K562 (cell line): ENCODE measurements at regions not wholly inside any gene's neighbourhood (a gene's known extent, or its start where the extent isn't known, plus 50 kb on each side); places are given as distances from the start of the nearest gene placed in this dataset.

Experiments used
- ATAC-seq: fragments of 200-7000 bp; cut with Tn5 transposase; 3 replicates; pipeline ENCODE4 v1.9.1; 2020; ENCODE audit warnings: moderate library complexity
- BruUV-seq: library from RNA; stranded (reverse); fragments of 400-500 nt; replicated peaks from 2 replicates; lab custom pipeline; 2021; lab: Mats Ljungman, UMichigan
- CTCF ChIA-PET: fragments of 300-600 bp; formaldehyde crosslinking; extraction: SDS; loops from one replicate; lab custom pipeline; 2021; ENCODE audit warnings: low intra/inter-chr PET ratio; lab: Yijun Ruan, JAX
- POLR2A ChIA-PET: fragments of 300-600, 350-650 bp; sonication (Branson Sonifier 250); formaldehyde crosslinking; extraction: SDS; loops from one replicate; lab custom pipeline; 2021; ENCODE audit warnings: antibody characterized with exemption, inconsistent platforms; lab: Yijun Ruan, JAX
- DNase-seq, 4 experiments: peaks; one replicate each; pipeline versions ENCODE4 v3.0.0 to v3.0.0-alpha.2; 2011 to 2018; ENCODE audit warnings: low spot score in 3 of 4, mixed read lengths in 3 of 4; ENCODE audit errors: extremely low read depth in 1 of 4
- FAIRE-seq: peaks from 2 replicates; lab custom pipeline; 2011; peaks lifted over from hg19 to GRCh38; lab: Jason Lieb, UNC
- H2AFZ ChIP-seq: 2 replicates; pipeline ENCODE4 v1.6.0; 2011; ENCODE audit warnings: low read depth, low read length, control low read depth, inconsistent platforms
- H3K27ac ChIP-seq: fragments of 200-600 bp; 3 replicates; pipeline ENCODE4 v1.8.0; 2011; ENCODE audit warnings: low read depth, mild to moderate bottlenecking, control low read depth, inconsistent platforms, low read length, moderate library complexity, mixed read lengths; ENCODE audit errors: extremely low read depth
- H3K27me3 ChIP-seq, 2 experiments: fragments of 300-600 bp in 1 of 2; 2 replicates in 1 of 2; 3 replicates in 1 of 2; pipeline versions ENCODE4 v1.6.0 to v1.8.0; 2011; ENCODE audit warnings: inconsistent platforms in 2 of 2, low read length in 2 of 2, mild to moderate bottlenecking in 1 of 2, mixed read lengths in 1 of 2, moderate library complexity in 1 of 2; ENCODE audit not compliant: control insufficient read depth in 2 of 2, insufficient read depth in 2 of 2
- H3K36me3 ChIP-seq: fragments of 300-600 bp; 3 replicates; pipeline ENCODE4 v1.8.0; 2011; ENCODE audit warnings: mild to moderate bottlenecking, low read length, inconsistent platforms; ENCODE audit not compliant: control insufficient read depth, insufficient read depth
- H3K4me1 ChIP-seq, 2 experiments: fragments of 200-600 bp in 1 of 2; replicated peaks in 1 of 2; 2 replicates in 1 of 2; 3 replicates in 1 of 2; pipeline versions ENCODE4 v1.5.1 to v1.8.0; 2011; ENCODE audit warnings: inconsistent platforms in 2 of 2, low read length in 2 of 2, mild to moderate bottlenecking in 1 of 2, mixed read lengths in 1 of 2, moderate library complexity in 1 of 2; ENCODE audit not compliant: control insufficient read depth in 2 of 2, insufficient read depth in 2 of 2
- H3K4me2 ChIP-seq: 2 replicates; pipeline ENCODE4 v1.6.1; 2011; ENCODE audit warnings: low read length, control low read depth, inconsistent platforms, mixed read lengths; ENCODE audit not compliant: insufficient read depth
- H3K4me3 ChIP-seq: fragments of 200-600 bp; sonication (generic), shearing (Covaris generic); 2 replicates; pipeline ENCODE4 v1.5.1; 2016; ENCODE audit warnings: control low read depth, inconsistent platforms
- H3K79me2 ChIP-seq: fragments of 200-600 bp; 3 replicates; pipeline ENCODE4 v1.8.0; 2011; ENCODE audit warnings: low read length, inconsistent platforms; ENCODE audit not compliant: control insufficient read depth, insufficient read depth
- H3K9ac ChIP-seq, 2 experiments: 2 replicates each; pipeline versions ENCODE4 v1.6.0 to v1.6.1; 2011; ENCODE audit warnings: low read depth in 2 of 2, low read length in 2 of 2, control low read depth in 1 of 2, inconsistent platforms in 1 of 2, mild to moderate bottlenecking in 1 of 2, mixed read lengths in 1 of 2; ENCODE audit not compliant: insufficient read depth in 1 of 2
- H3K9me1 ChIP-seq: one replicate; pipeline ENCODE4 v1.6.0; 2011; ENCODE audit warnings: inconsistent platforms, mild to moderate bottlenecking, low read length, moderate library complexity; ENCODE audit not compliant: control insufficient read depth, insufficient read depth
- H3K9me3 ChIP-seq: replicated peaks from 2 replicates; pipeline ENCODE4 v1.5.1; 2011; ENCODE audit warnings: low read depth, low read length, inconsistent platforms; ENCODE audit not compliant: control insufficient read depth, insufficient read depth
- H4K20me1 ChIP-seq: replicated peaks from 2 replicates; pipeline ENCODE4 v1.6.1; 2011; ENCODE audit warnings: low read length, inconsistent platforms, mixed read lengths; ENCODE audit not compliant: control insufficient read depth, insufficient read depth
- CCNT2 ChIP-seq: IDR thresholded peaks from 2 replicates; pipeline ENCODE4 v1.6.1; 2011; ENCODE audit warnings: borderline replicate concordance, low read depth, mild to moderate bottlenecking, moderate library complexity, mixed read lengths, low read length; ENCODE audit not compliant: insufficient read length; ENCODE audit errors: extremely low read depth
- EZH2 ChIP-seq: IDR thresholded peaks from 2 replicates; pipeline ENCODE4 v1.6.1; 2012; ENCODE audit warnings: low read depth, mild to moderate bottlenecking, inconsistent platforms, low read length, borderline replicate concordance
- HDAC2 ChIP-seq: fragments of 450-650 bp; IDR thresholded peaks from 2 replicates; pipeline ENCODE4 v1.6.1; 2016; ENCODE audit warnings: mild to moderate bottlenecking
- HNRNPUL1 ChIP-seq: fragments of 200-400 bp; formaldehyde crosslinking; IDR thresholded peaks from 2 replicates; pipeline ENCODE4 v1.6.1; 2017; ENCODE audit warnings: low read length
- KAT2B ChIP-seq: IDR thresholded peaks from one replicate; pipeline ENCODE4 v1.6.1; 2012; ENCODE audit warnings: low read depth, mild to moderate bottlenecking, control low read depth, inconsistent platforms, low read length, moderate library complexity
- KDM1A ChIP-seq, 2 experiments: fragments of 450-650 bp; IDR thresholded peaks; 2 replicates each; pipeline ENCODE4 v1.6.1; 2016; ENCODE audit warnings: mild to moderate bottlenecking in 2 of 2
- NCOA2 ChIP-seq, 2 experiments: fragments of 450-650 bp; IDR thresholded peaks; 2 replicates each; pipeline ENCODE4 v1.6.1; 2018; ENCODE audit warnings: mild to moderate bottlenecking in 2 of 2, moderate library complexity in 1 of 2; ENCODE audit not compliant: partially characterized antibody in 2 of 2
- NELFE ChIP-seq: IDR thresholded peaks from 2 replicates; pipeline ENCODE4 v1.6.1; 2011; ENCODE audit warnings: mild to moderate bottlenecking; ENCODE audit not compliant: insufficient read depth, insufficient read length
- NR1H2 ChIP-seq: sonication (generic); formaldehyde crosslinking; IDR thresholded peaks from 2 replicates; pipeline ENCODE4 v1.4.0; 2020; ENCODE audit warnings: mild to moderate bottlenecking, missing genetic modification reagents
- PHF8 ChIP-seq: fragments of 200-600 bp; sonication (generic); IDR thresholded peaks from 2 replicates; pipeline ENCODE4 v1.6.1; 2012; ENCODE audit warnings: mixed run types, mild to moderate bottlenecking, inconsistent platforms, low read length, moderate library complexity, borderline replicate concordance
- POLR3G ChIP-seq: IDR thresholded peaks from 2 replicates; pipeline ENCODE4 v1.6.1; 2011; ENCODE audit not compliant: insufficient read length, insufficient replicate concordance; ENCODE audit errors: extremely low read depth
- SRSF3 ChIP-seq: fragments of 200-400 bp; formaldehyde crosslinking; IDR thresholded peaks from 2 replicates; pipeline ENCODE4 v1.6.1; 2016; ENCODE audit warnings: mild to moderate bottlenecking, low read length, moderate library complexity; ENCODE audit not compliant: insufficient read depth
- TBP ChIP-seq: optimal IDR thresholded peaks from 2 replicates; pipeline ENCODE3; 2011; ENCODE audit warnings: low read depth, low read length, improper control_type of control experiment
- ZNF224 ChIP-seq: sonication (generic); formaldehyde crosslinking; IDR thresholded peaks from 2 replicates; pipeline ENCODE4 v1.8.0; 2022; ENCODE audit warnings: mild to moderate bottlenecking, missing genetic modification reagents
- ZNF263 ChIP-seq: sonication (generic); formaldehyde crosslinking; IDR thresholded peaks from 2 replicates; pipeline ENCODE4 v1.8.0; 2022; ENCODE audit warnings: mild to moderate bottlenecking, missing genetic modification reagents, borderline replicate concordance
- ZNF324 ChIP-seq: fragments of 250-450 bp; sonication (Bioruptor Pico); IDR thresholded peaks from 2 replicates; pipeline ENCODE4 v1.4.0; 2020; ENCODE audit warnings: mild to moderate bottlenecking
- ZNF699 ChIP-seq: fragments of 250-450 bp; sonication (Bioruptor Pico); IDR thresholded peaks from 2 replicates; pipeline ENCODE4 v1.8.0; 2021; ENCODE audit warnings: mild to moderate bottlenecking, moderate library complexity; ENCODE audit not compliant: insufficient replicate concordance
- ZNF717 ChIP-seq: fragments of 250-450 bp; sonication (Bioruptor Pico); IDR thresholded peaks from 2 replicates; pipeline ENCODE4 v1.5.0; 2021
- WGBS: fragments of 100-300 bp; shearing (Covaris generic); methylation state at CpG from one replicate; pipeline ENCODE4 v1.1.6; 2016; ENCODE audit warnings: low coverage, mixed read lengths; ENCODE audit not compliant: insufficient coverage; ENCODE audit errors: missing lambda C conversion rate; 5-methylcytosine and 5-hydroxymethylcytosine counted together
- in situ Hi-C: fragments of 300-500 bp; cut with MboI; formaldehyde crosslinking; loops from 4 replicates; pipeline ENCODE4 v1.15.0; 2018; ENCODE audit warnings: inconsistent platforms, mixed read lengths
- intact Hi-C: fragments of 100-400 bp; cut with micrococcal nuclease; formaldehyde crosslinking; loops from 2 replicates; pipeline ENCODE4 v1.14.2; 2022
- TF ChIP-seq, protein P1 (sequence below): fragments of 200-800 bp; sonication (Bioruptor generic); IDR thresholded peaks from 2 replicates; pipeline ENCODE4 v1.6.1; 2017; ENCODE audit warnings: missing genetic modification characterization, missing compliant biosample characterization
- TF ChIP-seq, protein P2 (sequence below): sonication (generic); formaldehyde crosslinking; IDR thresholded peaks from 2 replicates; pipeline ENCODE4 v1.9.0; 2022; ENCODE audit warnings: mild to moderate bottlenecking, missing genetic modification reagents

DNA sequence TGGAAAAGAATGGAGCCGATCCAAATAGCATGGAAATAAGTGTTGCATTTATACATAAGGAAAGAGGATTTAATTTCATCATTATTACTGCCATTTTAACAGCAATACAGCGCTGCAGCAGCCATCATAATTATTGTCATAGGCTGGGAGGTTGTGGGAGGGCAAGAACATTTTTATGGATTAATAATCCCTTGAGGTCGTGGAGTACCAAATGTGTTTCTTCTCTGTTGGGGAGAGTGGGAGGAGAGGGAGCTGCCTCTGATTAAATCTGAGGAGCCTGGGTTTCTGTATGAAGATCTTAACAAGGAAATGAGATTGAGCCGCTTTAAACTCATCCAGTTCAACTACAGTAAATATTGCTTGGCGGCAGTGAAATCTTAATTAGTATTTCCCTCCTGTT lies 805.9 kb downstream of the PCDH17 start (continued):
- TF ChIP-seq KDM1A (IDR thresholded peaks at IDR 0.05) = no peak
- TF ChIP-seq, all 486 proteins: peak for 0

- intact Hi-C loops (no loop called here), in situ Hi-C loops (no loop called here)
- ChIA-PET CTCF (no interaction called here), POLR2A (no interaction called here)
- Histone ChIP-seq H3K4me1 (no peaks in the 10 kb centered on the region), H3K9me3 (no peaks in the 10 kb centered on the region), H3K9me1 (no peaks in the 10 kb centered on the region), H3K27me3 (no peaks in the 10 kb centered on the region), H3K9ac (no peak overlapping the region), H2AFZ (no peak overlapping the region), H3K4me3 (no peak overlapping the region), H3K36me3 (no peaks in the 10 kb centered on the region), H3K79me2 (no peaks in the 10 kb centered on the region), H3K4me2 (no peak overlapping the region), H4K20me1 (no peaks in the 10 kb centered on the region), H3K27ac (no peak overlapping the region)
- WGBS = 0% methylated on average over 2 of the region's 2 CpGs
- no TSS peak for BruUV-seq
- DNase-seq (no peak), ATAC-seq (no peak), FAIRE-seq (no peak)
- no peak for TF ChIP-seq ZNF717 (CRISPR knock-in tag)
- no peak for TF ChIP-seq SRSF3
- no peak for TF ChIP-seq NELFE
- no peak for TF ChIP-seq ZNF324 (CRISPR knock-in tag)
- TF ChIP-seq ZNF263 (CRISPR knock-in tag) = no peak
- no peak for TF ChIP-seq POLR3G
- TF ChIP-seq PHF8 = no peak
- no peak for TF ChIP-seq EZH2
- no peak for TF ChIP-seq ZNF224 (CRISPR knock-in tag)
- TF ChIP-seq KAT2B = no peak
- TF ChIP-seq HNRNPUL1 = no peak
- TF ChIP-seq, protein P1, sequence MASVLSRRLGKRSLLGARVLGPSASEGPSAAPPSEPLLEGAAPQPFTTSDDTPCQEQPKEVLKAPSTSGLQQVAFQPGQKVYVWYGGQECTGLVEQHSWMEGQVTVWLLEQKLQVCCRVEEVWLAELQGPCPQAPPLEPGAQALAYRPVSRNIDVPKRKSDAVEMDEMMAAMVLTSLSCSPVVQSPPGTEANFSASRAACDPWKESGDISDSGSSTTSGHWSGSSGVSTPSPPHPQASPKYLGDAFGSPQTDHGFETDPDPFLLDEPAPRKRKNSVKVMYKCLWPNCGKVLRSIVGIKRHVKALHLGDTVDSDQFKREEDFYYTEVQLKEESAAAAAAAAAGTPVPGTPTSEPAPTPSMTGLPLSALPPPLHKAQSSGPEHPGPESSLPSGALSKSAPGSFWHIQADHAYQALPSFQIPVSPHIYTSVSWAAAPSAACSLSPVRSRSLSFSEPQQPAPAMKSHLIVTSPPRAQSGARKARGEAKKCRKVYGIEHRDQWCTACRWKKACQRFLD (CRISPR knock-in tag) = no peak
- TF ChIP-seq, protein P2, sequence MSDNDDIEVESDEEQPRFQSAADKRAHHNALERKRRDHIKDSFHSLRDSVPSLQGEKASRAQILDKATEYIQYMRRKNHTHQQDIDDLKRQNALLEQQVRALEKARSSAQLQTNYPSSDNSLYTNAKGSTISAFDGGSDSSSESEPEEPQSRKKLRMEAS = no peak
- TF ChIP-seq NR1H2 = no peak
- no peak for TF ChIP-seq ZNF699 (CRISPR knock-in tag)
- TF ChIP-seq HDAC2 = no peak
- no peak for TF ChIP-seq CCNT2
- no peak for TF ChIP-seq NCOA2 (IDR thresholded peaks at IDR 0.05; ENCODE audit: partially characterized antibody in 2 of 2)
- TF ChIP-seq TBP = no peak
Observed at GRCh38 chr13:58446979-58447378, 815.4 kb downstream of the PCDH17 start.
